NCI-H146 treated with DMSO at 0.1 percent for 48 hours (cell line): ENCODE measurements at regions not wholly inside any gene's neighbourhood (a gene's known extent, or its start where the extent isn't known, plus 50 kb on each side); places are given as distances from the start of the nearest gene placed in this dataset.
"Not testable (repeated sequence)": the region's sequence is repeated elsewhere in the genome, so short reads cannot be mapped to it uniquely, and the experiment has no call there.

Source experiments
- DNase-seq: peaks from one replicate; lab custom pipeline; 2025; ENCODE audit not compliant: unreplicated experiment; lab: John Stamatoyannopoulos, UW

DNA sequence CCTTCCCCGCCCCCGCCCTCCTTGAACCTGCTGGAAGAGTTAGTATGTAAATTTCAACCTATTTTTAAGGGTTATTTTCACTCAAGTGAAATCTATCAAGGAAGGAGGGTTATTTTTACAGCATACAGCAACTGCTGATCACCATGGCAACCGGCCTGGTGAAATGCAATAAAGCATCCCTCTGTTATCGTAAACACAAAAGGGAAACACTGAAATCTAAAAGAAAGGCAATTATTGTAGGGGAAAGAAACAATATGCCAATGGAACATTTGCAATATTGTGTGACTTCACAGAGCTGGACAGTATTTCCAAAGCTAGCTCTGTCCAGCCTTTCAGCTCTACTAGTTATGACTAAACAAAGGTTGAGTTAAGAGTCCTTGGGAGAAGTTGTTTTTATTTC, 588.3 kb upstream of the PBX1 start:
- no peak for DNase-seq

DNA sequence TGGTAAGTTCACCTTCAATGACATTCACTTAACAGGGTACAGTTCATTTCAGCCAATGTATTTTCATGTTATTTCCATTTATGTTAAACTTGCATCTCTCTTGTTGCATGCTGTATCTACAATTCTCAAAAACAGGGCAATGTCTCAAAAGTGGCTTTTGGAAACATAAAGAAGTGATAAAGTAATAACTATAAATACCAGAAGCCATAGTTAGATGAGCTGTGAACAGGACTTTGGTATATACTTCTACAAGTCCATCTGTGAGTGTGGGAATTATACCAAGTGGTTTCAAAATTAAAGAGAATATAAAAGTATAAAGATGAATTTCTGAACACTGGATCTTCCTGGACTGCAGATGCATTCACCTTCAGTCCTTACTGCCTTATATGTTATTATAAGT, 585.4 kb upstream of the PBX1 start:
- no peak for DNase-seq

DNA sequence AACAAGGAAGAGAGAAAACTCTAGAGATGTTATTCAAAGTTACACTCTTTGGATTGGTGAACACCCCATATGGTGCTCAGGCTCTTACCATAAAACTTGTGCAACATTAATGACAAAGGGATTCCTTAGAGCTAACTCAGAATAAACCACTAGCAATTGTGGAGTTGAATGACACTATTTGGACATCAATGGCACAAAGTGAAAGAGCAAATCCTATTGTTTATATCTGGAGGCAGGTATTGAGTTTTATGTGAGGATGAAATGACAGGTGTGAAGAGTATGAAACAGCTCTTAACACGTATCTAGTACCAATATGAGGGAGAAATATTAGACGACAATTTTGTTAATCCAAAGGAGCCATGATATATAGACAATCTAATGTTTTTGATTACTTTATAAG, 584.9 kb upstream of the PBX1 start:
- no peak for DNase-seq

DNA sequence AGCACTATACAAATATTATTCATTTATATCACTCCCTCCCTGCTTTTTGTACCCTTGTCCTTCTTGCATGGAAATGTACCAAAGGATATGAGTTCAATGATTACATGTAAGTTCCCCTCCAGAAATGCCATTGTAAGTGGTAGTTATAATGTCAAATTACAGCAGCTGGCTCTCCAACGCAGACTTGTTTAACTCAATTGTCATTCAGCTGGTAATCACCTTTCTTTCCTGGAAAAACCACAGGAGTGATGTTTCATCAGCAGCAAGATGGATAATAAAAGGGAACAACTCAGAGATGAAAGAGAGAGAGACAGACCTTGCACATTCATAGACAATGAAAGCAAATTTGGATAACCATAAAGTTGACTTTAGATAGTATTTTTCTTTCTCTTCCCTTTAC, 578.6 kb upstream of the PBX1 start:
- DNase-seq = peak; percentile 84

DNA sequence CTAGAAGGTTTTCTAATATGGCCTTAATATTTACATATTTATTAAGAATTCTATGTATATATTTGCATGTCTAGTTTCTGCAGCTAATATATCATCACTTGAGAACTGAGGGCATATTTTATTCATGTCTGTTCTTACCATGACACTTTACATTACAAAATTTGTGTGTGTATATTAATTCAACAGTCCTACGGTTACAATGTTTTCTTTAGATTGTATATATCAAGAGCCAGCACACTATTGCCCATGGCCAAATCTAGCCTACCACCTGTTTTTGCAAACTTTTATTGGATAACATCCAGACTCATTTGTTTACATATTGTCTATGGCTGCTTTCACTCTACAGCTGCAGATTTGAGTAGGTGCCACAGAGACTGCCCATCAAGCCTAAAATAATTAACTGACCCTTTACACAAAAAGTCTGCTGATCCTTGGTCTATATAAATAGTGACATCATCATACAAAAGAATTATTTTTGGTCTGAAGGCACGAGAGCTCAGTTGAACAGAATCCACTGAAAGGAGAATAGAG, 577.4 kb upstream of the PBX1 start:
- DNase-seq = peak; percentile 70

DNA sequence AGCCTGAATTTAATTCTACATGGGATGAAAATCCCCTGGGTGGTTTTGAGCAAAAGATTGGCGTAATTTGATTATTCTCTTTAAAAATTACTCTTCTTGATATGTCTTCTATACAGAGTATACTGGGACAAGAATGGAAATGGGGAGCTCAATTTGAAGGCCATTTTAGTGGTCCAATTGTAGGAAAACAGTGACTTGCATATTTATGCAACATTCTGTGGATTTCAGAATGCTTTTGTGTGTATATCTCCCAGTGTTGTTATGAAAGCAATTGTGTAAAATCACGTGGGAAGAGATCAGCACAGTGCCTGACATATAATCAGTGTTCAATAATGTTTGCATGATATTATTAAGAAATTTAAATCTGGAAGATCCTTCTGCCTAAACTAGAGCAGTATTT, 575.9 kb upstream of the PBX1 start:
- no peak for DNase-seq

DNA sequence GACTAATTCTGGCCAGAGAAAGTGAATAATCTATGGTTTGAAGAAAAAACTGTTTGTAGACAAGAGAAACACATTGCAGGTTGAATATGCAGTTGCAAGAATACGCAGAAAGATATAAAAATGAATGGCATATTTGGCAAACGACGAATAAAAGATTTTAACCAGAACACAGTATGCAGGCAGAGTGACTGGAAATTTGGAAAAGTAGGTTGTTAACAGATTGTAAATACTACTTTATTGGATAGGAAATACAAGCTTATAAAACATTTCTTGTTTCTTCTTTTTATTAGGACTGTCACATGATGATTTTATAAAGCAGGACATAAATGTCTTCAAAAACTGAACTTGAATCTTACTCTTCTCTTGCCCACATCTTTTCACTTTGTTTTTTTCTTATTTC, 573.3 kb upstream of the PBX1 start:
- DNase-seq = no peak

DNA sequence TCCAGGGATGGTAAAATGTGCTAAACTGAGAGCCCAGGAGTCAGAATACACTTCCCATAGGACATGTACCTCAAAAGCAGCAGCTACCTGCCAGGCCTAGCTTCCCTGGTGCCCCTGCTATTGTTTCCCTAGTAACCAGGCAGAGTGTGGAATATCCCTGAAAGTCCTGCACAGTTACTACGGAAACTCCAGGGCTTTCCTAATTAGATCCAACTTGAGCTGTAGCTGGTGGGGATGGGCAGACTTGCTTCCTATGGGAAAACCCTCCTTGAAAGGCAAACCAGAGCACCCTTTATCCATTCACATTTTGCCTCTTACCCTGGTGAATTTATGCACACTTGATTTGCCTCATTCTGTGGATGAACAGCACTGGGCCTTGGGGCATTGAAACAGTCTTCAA, 559.9 kb upstream of the PBX1 start:
- no peak for DNase-seq

DNA sequence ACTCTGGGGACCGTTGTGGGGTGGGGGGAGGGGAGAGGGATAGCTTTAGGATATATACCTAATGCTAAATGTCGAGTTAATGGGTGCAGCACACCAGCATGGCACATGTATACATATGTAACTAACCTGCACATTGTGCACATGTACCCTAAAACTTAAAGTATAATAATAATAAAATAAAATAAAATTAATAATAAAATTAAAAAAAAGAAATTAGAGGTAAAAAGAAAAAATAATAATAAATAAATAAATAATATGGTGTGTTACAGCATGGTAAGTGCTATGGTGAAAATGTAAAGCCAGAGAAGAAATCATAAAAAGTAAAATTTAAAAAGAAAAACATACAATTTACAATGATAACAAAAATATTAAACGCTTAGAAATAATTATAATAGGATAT, 552.8 kb upstream of the PBX1 start:
- not testable (repeated sequence) for DNase-seq

DNA sequence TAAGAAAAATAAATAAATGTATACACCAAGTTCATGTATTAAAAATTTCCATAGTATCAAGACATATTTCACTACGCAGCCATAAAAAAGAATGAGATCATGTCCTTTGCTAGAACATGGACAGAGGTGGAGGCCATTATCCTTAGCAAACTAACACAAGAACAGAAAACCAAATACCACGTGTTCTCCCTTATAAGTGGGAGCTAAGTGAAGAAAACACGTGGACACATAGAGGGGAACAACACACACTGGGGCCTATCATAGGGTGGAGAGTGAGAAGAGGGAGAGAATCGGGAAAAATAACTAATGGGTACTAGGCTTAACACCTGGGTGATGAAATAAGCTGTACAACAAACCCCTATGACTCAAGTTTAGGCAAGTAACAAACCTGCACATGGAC, 552.4 kb upstream of the PBX1 start:
- no peak for DNase-seq

DNA sequence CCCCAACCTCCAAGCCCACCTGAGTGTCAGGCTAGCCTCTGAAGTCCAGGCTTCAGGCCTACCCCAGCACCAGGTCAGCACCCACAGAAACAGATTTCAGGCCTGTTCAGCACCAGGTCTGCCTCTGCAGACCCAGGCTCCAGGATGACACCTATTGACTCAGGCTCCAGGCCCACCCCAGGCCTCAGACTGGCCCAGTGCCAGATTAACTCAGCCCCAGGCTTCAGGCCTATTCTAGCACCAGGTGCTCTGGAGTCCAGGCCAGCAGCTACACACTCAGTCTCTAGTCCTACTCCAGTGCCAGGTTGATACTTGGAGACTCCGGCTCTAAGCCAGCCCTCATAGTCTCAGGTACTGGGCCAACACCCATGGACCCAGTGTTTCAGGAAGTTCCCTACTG, 541.7 kb upstream of the PBX1 start:
- no peak for DNase-seq

DNA sequence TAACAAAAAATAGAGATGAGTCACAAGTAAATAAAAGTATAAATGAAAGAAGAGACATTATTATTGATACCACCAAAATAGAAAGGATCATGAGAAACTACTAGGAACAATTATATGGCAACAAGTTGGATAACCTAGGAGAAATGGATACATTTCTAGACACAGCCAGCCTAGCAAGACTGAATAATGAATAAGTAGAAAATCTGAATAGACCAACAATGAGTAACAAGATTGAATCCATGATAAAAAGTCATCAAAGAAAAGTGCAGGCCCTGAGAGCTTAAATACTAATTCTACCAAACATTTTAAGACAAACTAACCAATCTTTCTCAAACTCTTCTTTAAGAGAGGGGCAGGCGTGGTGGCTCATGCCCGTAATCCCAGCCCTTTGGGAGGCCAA, 538.6 kb upstream of the PBX1 start:
- no peak for DNase-seq

DNA sequence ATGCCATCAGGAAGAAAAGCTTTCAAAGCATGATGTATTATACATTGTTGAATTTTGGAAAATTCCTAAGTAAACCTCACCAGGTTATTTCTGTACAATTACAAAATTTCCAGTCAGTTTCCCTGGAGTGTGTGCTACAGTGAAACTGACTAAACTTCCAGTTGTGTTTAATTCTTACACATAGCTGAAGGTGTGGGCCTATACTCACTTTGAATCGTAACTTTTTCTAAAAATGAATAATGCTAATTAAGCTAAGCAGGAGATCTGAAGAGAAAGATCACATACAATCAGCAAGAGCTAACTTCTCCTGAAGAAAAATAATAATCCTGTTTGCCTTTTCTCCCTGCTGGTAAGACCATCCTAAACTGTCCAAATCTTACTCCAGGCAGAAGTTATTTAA, 537.2 kb upstream of the PBX1 start:
- no peak for DNase-seq

DNA sequence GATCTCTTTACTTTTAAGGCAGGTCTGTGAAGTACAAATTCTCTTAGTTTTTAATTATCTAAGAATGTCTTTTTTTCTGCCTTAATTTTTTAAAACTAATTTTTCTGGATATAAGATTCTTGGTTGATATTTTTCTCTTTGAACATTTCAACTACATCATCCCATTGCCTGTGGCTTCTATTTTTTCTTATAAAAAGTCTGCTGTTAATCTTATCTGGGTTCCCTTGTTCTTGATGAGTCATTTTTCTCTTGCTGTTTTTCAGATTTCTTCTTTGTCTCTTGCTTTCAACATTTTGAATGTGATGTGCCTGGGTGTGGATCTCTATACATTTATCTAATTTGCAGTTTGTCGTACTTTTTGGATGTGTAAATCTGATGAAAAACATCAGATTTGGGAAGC, 525.2 kb upstream of the PBX1 start:
- DNase-seq = no peak

DNA sequence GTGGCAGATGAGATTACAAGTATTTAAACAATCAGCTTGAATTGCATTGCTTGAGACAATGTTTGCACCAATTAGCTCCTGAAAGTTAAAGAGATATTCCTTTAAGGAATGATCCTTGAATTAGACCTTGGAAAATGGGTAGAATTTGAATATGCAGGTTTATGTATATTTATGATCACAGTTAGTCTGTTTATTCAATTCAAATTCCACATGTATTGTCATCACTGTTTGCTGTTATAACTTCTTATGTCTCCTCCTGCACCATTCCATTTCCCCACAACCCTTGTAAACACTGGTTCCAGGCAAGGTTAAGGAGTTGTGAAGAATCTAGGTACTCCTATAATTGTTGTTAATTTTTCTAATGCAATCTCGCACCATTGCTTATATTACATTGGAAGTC, 518.2 kb upstream of the PBX1 start:
- no peak for DNase-seq

DNA sequence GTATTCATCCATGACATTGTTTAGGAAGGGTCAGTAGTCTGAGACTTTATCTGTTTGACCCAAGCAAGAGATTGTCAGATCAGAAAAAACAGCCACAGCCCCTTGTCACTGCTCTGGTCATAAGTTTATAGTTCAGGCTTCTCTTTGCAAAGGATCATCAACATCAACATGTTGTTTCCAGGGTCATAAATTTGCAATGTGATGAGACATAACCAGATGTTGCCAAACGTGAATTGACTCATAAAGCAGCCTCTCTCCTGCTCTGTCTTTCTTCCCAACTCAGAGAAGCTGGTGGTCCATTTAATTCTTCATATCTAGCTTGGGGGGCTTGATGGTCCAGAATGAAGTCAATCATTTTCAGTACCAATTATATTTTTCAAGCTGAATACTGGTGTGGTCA, 507.2 kb upstream of the PBX1 start:
- DNase-seq = no peak

DNA sequence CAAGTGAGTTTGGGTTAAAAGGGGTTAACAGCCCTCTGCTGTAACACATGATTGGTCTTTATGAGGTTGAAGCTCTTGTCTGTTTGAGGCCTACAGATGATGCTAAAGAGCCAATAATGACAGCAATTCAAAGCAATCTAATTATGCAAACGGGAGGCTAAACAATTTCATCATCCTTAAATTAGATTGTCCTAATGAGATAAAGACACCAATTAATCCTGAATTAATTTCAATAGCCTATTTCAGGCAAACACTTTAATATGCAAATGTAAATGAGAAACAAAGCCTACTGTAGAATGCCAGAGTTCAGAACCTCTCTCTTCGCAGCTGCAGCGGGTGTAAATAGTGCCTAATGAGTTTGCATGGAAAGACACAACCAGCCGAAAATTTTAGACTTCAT, 504.7 kb upstream of the PBX1 start:
- DNase-seq = no peak

DNA sequence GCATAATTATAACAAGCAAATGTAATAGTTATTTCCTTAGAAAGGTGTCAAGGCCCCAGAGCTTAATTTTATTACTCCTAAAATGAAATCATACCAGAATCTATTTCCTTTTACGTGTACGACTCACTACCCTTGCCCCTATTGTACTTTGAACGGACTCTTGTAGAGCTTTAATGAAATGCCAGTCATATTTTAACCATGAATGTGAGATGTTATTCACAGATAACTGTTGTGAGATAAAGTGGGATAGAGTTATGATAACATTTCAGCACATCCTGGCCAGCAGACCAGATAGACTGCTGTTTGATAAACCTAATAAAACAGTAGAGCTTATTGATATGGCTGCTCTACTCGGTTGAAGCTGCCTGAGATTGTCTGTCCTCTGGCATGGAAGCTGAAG, 500.8 kb upstream of the PBX1 start:
- no peak for DNase-seq

DNA sequence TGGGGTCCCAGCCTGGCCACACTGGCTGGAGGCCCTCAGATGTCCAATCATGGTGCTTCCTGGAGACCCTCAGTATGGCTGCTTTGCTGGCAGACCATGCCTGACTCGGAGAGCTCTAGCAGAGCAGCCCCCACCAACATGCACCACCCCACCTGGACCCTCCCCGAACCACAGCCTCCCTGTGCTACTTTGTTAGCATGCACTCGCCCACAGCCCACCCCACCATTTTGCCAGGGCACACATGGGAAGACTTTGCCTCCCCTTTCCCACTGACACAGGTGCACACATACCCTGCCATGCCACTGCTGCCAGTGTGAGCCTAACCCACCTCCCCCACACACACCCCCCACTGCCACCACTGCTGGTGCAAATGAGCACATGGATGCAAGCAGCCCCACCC, 497.5 kb upstream of the PBX1 start:
- no peak for DNase-seq

DNA sequence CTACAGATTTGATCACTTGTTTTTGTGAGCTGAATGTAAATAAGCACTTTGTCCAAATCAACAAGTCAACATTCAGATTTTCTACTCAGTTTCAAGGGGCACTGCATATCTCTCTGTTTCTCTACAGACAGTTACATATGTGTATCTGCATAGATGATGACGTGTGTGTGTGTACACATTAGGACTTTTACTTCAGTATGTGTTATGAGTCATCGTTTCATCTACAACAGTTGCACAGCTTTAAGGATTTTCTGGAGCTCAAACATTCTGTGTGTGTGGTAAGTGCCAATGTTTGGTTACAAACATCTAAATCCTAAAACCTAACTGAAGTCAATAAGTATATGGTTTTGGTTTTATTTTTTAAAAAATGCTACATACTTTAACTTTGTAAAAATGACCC, 494.5 kb upstream of the PBX1 start:
- DNase-seq = no peak

DNA sequence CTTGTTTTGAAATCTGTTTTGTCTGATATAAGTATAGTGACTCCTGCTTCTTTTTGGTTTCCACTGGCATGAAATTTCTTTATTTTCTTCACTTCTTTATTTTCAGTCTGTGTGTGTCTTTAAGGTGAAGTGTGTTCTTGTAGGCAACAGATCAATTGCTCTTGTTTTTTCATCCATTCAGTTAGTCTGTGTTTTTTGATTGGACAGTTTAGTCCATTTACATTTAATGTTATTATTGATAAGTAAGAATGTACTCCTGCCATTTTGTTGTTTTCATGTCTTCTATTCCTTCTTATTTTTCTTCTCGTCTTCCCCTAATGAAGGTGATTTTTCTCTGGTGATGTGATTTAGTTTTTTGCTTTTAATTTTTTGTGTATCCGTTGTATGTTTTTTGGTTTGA, 487.7 kb upstream of the PBX1 start:
- DNase-seq = no peak

DNA sequence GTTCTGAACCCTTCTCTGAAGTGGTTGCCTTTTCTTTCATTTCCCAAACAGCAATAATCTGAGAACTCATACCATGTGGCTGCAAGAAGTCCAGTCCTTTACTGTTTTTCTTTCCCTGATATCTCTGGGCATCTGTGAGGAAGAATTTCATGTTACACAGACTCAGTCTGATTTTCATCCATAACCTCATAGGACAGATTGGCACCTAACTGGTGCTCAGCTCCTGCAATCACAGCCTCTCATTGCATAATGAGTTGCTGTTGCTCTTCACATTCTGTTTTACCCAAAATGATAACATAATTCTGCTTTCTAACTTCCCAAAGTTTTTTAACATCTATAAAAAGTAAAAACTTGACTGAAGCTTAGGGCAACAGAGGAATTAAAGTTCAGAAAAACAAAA, 472.2 kb upstream of the PBX1 start:
- no peak for DNase-seq

DNA sequence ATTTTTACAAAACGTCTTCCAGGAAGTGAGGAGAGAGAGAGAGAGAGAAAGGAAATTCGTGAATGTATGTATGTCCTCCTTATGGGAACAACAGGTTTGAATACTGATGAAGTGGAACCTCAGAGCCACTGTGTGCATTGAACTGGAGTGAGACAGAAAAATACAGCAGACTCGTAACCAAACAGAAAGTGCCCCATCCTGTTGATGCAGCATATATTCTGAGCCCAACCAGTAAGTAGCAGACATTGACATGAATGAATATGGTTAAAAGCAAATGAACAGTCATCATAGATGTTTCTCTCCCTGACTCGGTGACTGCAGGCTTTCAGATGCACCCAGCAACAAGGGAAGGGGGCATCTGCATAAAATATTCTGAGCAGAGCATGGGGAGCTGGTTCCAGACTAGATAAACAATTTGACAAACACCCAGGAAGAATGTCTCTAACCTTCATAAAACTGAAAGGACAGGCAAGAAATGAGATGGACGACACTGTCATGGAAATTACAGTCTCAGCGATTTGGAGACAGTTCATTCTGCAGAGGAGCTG, 471.0 kb upstream of the PBX1 start:
- DNase-seq = no peak
